NCI-H460 (cell line): ENCODE measurements at regions not wholly inside any gene's neighbourhood (a gene's known extent, or its start where the extent isn't known, plus 50 kb on each side); places are given as distances from the start of the nearest gene placed in this dataset.
"Not testable (repeated sequence)": the region's sequence is repeated elsewhere in the genome, so short reads cannot be mapped to it uniquely, and the experiment has no call there.

Experiments used
- DNase-seq: peaks from one replicate; pipeline ENCODE4 v3.0.0-alpha.2; 2016; ENCODE audit warnings: low read depth; ENCODE audit errors: extremely low read depth

- DNase-seq: no peak
Observed at GRCh38 chr5:152607401-152608160, 202.5 kb upstream of the NMUR2 start.

- no peak for DNase-seq
Observed at GRCh38 chr5:152608458-152608857, 203.4 kb upstream of the NMUR2 start.

GRCh38 chr5:152619756-152620155 lies 214.7 kb upstream of the NMUR2 start:
- DNase-seq: no peak

GRCh38 chr5:152622628-152623027 lies 217.5 kb upstream of the NMUR2 start:
- DNase-seq: no peak

- DNase-seq: no peak
Observed at GRCh38 chr5:152623951-152624350, 218.9 kb upstream of the NMUR2 start.

GRCh38 chr5:152625696-152626095 lies 220.6 kb upstream of the NMUR2 start:
- DNase-seq: no peak

GRCh38 chr5:152631221-152631620 lies 226.1 kb upstream of the NMUR2 start:
- no peak for DNase-seq

- no peak for DNase-seq
Observed at GRCh38 chr5:152632360-152632759, 227.3 kb upstream of the NMUR2 start.

- DNase-seq: no peak
Observed at GRCh38 chr5:152634586-152634985, 229.5 kb upstream of the NMUR2 start.

GRCh38 chr5:152638996-152639552 lies 234.0 kb upstream of the NMUR2 start:
- no peak for DNase-seq

GRCh38 chr5:152641970-152642805 lies 237.1 kb upstream of the NMUR2 start:
- DNase-seq: no peak

GRCh38 chr5:152642880-152643279 lies 237.8 kb upstream of the NMUR2 start:
- no peak for DNase-seq

- no peak for DNase-seq
Observed at GRCh38 chr5:152644029-152644728, 239.1 kb upstream of the NMUR2 start.

- DNase-seq: no peak
Observed at GRCh38 chr5:152649609-152650008, 244.5 kb upstream of the NMUR2 start.

GRCh38 chr5:152650413-152650812 lies 245.3 kb upstream of the NMUR2 start:
- DNase-seq: no peak

GRCh38 chr5:152659470-152659869 lies 254.4 kb upstream of the NMUR2 start:
- DNase-seq: not testable (repeated sequence)

- no peak for DNase-seq
Observed at GRCh38 chr5:152673601-152674000, 268.5 kb upstream of the NMUR2 start.

- no peak for DNase-seq
Observed at GRCh38 chr5:152674403-152674802, 269.3 kb upstream of the NMUR2 start.

- DNase-seq: no peak
Observed at GRCh38 chr5:152676196-152676595, 271.1 kb upstream of the NMUR2 start.

- DNase-seq: no peak
Observed at GRCh38 chr5:152683205-152683604, 278.1 kb upstream of the NMUR2 start.

GRCh38 chr5:152686931-152687330 lies 281.9 kb upstream of the NMUR2 start:
- no peak for DNase-seq
